ENCODE measurements at regions not wholly inside any gene's neighbourhood (a gene's known extent, or its start where the extent isn't known, plus 50 kb on each side); places are given as distances from the start of the nearest gene placed in this dataset.

DNA sequence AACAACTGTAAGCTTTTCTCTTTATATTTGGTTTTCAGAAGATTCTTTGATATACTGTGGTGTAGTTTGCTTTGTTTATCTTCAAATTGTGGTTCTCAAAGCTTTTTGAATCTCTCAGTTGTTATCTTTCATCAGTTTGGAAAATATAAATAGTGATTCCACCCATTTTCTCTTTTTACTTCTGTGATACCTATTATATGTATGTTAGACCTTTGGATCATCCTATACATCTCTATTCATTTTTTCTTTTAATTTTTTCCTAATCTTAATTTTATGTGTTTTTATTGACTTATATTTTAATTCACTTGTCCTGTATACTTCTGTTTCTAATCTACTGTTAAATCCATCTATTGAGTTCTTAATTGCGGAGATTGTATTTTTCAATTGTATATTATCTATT, 160.7 kb upstream of the COL8A1 start:
- TF ChIP-seq, protein P1, sequence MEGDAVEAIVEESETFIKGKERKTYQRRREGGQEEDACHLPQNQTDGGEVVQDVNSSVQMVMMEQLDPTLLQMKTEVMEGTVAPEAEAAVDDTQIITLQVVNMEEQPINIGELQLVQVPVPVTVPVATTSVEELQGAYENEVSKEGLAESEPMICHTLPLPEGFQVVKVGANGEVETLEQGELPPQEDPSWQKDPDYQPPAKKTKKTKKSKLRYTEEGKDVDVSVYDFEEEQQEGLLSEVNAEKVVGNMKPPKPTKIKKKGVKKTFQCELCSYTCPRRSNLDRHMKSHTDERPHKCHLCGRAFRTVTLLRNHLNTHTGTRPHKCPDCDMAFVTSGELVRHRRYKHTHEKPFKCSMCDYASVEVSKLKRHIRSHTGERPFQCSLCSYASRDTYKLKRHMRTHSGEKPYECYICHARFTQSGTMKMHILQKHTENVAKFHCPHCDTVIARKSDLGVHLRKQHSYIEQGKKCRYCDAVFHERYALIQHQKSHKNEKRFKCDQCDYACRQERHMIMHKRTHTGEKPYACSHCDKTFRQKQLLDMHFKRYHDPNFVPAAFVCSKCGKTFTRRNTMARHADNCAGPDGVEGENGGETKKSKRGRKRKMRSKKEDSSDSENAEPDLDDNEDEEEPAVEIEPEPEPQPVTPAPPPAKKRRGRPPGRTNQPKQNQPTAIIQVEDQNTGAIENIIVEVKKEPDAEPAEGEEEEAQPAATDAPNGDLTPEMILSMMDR (IDR thresholded peaks at IDR 0.05; ENCODE audit: insufficient read depth, low read depth, low read length, missing control alignments), result no peak
- no peak overlapping the region for H3K4me3 ChIP-seq (ENCODE audit: low read depth, low read length)
- no peak for DNase-seq (ENCODE audit: low read depth)

DNA sequence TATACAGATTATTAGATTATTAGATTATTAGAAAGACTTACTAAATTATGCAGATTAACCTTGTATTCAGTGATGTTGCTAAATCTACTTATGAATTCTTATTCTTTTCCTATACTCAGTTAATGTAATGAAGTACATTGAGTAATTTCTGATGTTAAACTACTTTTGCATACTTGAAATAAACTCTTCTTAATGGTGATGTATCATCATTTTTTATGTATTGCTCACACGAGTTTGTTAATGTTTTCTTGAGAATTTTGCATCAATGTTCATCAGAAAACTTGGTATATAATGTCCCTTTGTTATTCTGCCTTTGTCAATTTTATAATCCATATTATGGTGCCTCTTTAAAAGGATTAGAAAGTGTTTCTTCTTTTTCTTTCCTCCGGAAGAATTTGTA, 163.2 kb upstream of the COL8A1 start:
- DNase-seq (ENCODE audit: low read depth), result no peak
- TF ChIP-seq, protein P1 (IDR thresholded peaks at IDR 0.05; ENCODE audit: insufficient read depth, low read depth, low read length, missing control alignments), result no peak
- no peak overlapping the region for H3K4me3 ChIP-seq (ENCODE audit: low read depth, low read length)

DNA sequence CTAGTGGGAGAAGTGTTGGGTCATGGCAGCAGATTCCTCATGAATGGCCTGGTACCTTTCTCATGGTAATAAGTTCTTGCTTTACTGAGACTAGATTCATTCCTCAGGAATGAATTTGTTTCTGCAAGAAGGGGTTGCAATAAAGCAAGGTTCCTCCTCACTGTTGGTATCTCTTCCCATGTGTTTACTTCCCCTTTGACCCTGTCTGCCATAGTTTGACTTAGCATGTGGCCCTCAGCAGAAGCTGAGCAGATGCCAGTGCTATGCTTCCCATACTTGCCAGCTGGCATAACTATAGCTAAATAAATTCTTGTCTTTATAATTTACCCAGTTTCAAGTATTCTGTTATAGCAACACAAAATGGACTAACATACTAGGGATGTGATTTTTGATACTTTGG, 163.6 kb upstream of the COL8A1 start:
- TF ChIP-seq, protein P1 (IDR thresholded peaks at IDR 0.05; ENCODE audit: insufficient read depth, low read depth, low read length, missing control alignments), result no peak
- DNase-seq (ENCODE audit: low read depth), result no peak
- H3K4me3 ChIP-seq (ENCODE audit: low read depth, low read length), result no peak overlapping the region

DNA sequence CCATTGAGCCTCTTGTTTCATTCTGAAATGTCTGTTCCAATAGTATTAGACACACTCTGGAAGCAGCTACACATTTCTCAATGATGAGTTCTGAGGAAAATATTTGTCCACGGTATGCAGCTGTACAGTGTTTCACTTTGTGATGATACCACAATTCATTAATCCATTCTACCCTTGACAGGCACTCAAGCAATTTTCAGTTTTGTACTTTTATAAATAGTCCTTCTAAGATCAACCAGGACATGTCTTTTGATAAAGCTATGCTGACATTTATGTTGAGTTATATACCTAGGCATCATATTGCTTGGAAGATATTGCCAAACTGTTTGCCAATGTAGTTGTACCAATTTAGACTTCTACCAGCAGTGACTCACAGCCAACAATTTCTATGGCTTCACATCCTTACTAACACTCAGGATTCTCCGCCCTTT, 165.1 kb upstream of the COL8A1 start:
- DNase-seq (ENCODE audit: low read depth), result no peak
- TF ChIP-seq, protein P1 (IDR thresholded peaks at IDR 0.05; ENCODE audit: insufficient read depth, low read depth, low read length, missing control alignments), result no peak
- H3K4me3 ChIP-seq (ENCODE audit: low read depth, low read length), result no peak overlapping the region

DNA sequence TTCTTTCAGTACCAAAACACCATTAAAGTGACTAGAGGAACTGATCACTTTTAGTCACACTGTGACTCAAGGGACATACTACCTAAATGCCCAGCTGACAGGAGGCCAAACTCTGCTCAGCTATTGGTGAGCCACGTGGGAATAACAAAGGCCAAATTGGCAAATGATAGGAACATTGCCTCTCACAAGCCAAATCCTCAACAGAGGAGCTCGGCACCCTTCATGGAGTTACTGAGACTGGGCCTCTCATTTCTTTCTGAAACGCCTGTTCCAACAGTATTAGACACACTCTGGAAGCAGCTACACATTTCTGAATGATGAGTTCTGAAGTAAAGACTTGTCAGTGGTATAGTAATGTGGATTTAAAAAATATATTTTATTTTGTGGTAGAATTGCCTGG, 166.0 kb upstream of the COL8A1 start:
- TF ChIP-seq, protein P1 (IDR thresholded peaks at IDR 0.05; ENCODE audit: insufficient read depth, low read depth, low read length, missing control alignments), result no peak
- no peak for DNase-seq (ENCODE audit: low read depth)
- H3K4me3 ChIP-seq (ENCODE audit: low read depth, low read length), result no peak overlapping the region

DNA sequence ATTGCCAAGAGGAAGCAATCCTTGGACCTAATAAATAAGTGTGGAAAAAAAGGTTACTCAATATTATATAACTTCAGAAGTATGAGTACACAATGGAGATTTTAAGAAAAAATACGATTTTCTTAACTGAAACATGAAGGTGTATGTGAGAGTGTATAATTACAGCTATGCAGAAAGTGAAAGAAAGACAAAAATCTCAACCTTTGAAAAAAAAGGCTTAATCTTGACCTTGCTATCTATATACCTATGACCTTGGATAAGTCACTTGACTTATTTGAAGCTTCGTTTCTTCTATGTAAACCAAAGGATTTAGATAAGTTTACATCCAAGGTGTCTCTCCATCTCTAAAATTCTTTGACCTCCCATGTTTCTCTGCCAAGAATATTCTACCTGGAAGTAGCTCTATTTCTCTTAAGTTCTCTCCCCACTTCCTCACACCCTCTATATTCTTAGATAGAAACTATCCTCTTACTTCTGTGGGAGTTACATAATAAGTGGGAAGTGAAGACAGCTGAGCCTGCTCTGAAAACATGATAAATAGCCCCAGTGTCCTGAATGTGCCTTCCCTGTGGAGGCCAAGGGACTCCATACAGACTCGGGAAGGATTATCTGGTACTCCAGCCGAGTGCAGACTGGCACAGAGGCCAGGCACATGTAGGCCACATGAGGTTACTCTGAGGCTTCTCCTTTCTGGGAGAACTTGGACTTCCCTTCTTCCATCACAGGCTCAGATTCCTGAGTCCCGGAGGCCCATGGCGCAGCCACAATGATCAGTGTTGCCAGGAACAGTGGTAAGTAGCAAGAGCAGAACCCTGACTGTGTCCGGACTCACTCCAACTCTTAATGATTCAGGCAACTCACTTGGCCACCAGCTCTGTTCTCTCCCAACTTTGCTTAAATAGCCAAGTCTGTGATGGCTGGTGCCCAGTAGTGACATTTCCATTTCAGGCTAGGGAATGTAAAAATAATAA, 166.8 kb upstream of the COL8A1 start:
- TF ChIP-seq, protein P1 (IDR thresholded peaks at IDR 0.05; ENCODE audit: insufficient read depth, low read depth, low read length, missing control alignments), result no peak
- DNase-seq (ENCODE audit: low read depth), result no peak
- no peak overlapping the region for H3K4me3 ChIP-seq (ENCODE audit: low read depth, low read length)

All from GM12865 (cell line).